DMS153 (cell line): ENCODE measurements at regions not wholly inside any gene's neighbourhood (a gene's known extent, or its start where the extent isn't known, plus 50 kb on each side); places are given as distances from the start of the nearest gene placed in this dataset.
"Not testable (repeated sequence)": the region's sequence is repeated elsewhere in the genome, so short reads cannot be mapped to it uniquely, and the experiment has no call there.

Experiments used
- DNase-seq: peaks from one replicate; lab custom pipeline; 2025; lab: John Stamatoyannopoulos, UW

GRCh38 chr1:58251430-58252073, 295.0 kb downstream of the OMA1 start:
- no peak for DNase-seq

GRCh38 chr1:58250587-58250948, 296.0 kb downstream of the OMA1 start:
- no peak for DNase-seq

GRCh38 chr1:58249737-58250586, 296.6 kb downstream of the OMA1 start:
- peak; percentile 50 for DNase-seq

GRCh38 chr1:58249388-58249736, 297.2 kb downstream of the OMA1 start:
- DNase-seq, result no peak

- no peak for DNase-seq
Measured at GRCh38 chr1:58248791-58249190, 297.7 kb downstream of the OMA1 start.

GRCh38 chr1:58248072-58248471, 298.5 kb downstream of the OMA1 start:
- DNase-seq, result no peak

- DNase-seq, result no peak
Measured at GRCh38 chr1:58246549-58246948, 300.0 kb downstream of the OMA1 start.

- no peak for DNase-seq
Measured at GRCh38 chr1:58244872-58245271, 301.7 kb downstream of the OMA1 start.

- DNase-seq, result no peak
Measured at GRCh38 chr1:58238846-58239245, 307.7 kb downstream of the OMA1 start.

GRCh38 chr1:58233729-58234128, 312.8 kb downstream of the OMA1 start:
- no peak for DNase-seq

GRCh38 chr1:58231204-58231603, 315.3 kb downstream of the OMA1 start:
- DNase-seq, result no peak

GRCh38 chr1:58227604-58228003, 318.9 kb downstream of the OMA1 start:
- DNase-seq, result no peak

- no peak for DNase-seq
Measured at GRCh38 chr1:58223522-58223921, 323.0 kb downstream of the OMA1 start.

GRCh38 chr1:58220836-58221472, 325.6 kb downstream of the OMA1 start:
- DNase-seq, result no peak

GRCh38 chr1:58216169-58216568, 330.4 kb downstream of the OMA1 start:
- DNase-seq, result not testable (repeated sequence)

GRCh38 chr1:58214674-58215073, 331.9 kb downstream of the OMA1 start:
- no peak for DNase-seq

GRCh38 chr1:58211869-58212268, 334.7 kb downstream of the OMA1 start:
- DNase-seq, result no peak

- DNase-seq, result no peak
Measured at GRCh38 chr1:58209575-58209974, 337.0 kb downstream of the OMA1 start.

- no peak for DNase-seq
Measured at GRCh38 chr1:58206749-58207148, 339.8 kb downstream of the OMA1 start.

GRCh38 chr1:58204284-58204683, 342.2 kb downstream of the OMA1 start:
- DNase-seq, result no peak

- no peak for DNase-seq
Measured at GRCh38 chr1:58201492-58202106, 344.9 kb downstream of the OMA1 start.

GRCh38 chr1:58200437-58200836, 346.1 kb downstream of the OMA1 start:
- DNase-seq, result no peak

- DNase-seq, result no peak
Measured at GRCh38 chr1:58197811-58198210, 348.7 kb downstream of the OMA1 start.
